ENCODE measurements at regions not wholly inside any gene's neighbourhood (a gene's known extent, or its start where the extent isn't known, plus 50 kb on each side); places are given as distances from the start of the nearest gene placed in this dataset.

DNA sequence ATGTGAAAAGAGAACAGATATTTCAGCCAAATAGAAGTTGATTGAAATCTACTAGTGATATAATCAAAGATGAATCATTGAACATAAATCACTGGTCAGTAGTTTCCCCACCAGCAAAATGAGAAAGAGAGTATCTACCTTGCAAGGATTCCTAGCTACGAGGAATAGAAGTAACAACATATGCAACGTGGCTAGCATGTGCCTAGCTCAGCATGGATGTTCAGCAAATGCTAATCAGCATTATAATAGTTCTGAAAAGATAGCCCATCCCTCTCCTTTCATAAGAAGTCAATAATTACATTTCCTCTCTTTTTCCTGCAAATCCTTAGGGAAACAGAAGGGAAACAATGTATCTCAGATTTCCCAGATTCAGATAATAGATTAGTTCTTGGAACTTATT lies 417.2 kb downstream of the SATB2 start:
- TF ChIP-seq, protein P1, sequence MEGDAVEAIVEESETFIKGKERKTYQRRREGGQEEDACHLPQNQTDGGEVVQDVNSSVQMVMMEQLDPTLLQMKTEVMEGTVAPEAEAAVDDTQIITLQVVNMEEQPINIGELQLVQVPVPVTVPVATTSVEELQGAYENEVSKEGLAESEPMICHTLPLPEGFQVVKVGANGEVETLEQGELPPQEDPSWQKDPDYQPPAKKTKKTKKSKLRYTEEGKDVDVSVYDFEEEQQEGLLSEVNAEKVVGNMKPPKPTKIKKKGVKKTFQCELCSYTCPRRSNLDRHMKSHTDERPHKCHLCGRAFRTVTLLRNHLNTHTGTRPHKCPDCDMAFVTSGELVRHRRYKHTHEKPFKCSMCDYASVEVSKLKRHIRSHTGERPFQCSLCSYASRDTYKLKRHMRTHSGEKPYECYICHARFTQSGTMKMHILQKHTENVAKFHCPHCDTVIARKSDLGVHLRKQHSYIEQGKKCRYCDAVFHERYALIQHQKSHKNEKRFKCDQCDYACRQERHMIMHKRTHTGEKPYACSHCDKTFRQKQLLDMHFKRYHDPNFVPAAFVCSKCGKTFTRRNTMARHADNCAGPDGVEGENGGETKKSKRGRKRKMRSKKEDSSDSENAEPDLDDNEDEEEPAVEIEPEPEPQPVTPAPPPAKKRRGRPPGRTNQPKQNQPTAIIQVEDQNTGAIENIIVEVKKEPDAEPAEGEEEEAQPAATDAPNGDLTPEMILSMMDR (IDR thresholded peaks at IDR 0.05), result no peak
- TF ChIP-seq POLR2A (IDR thresholded peaks at IDR 0.05), result no peak
